GM19372 (cell line): ENCODE measurements at regions not wholly inside any gene's neighbourhood (a gene's known extent, or its start where the extent isn't known, plus 50 kb on each side); places are given as distances from the start of the nearest gene placed in this dataset.

ENCODE experiments used
- ATAC-seq: cut with Tn5 transposase; IDR thresholded peaks from one replicate; pipeline ENCODE4 v1.9.1; 2021; ENCODE audit warnings: mild to moderate bottlenecking, low read depth, moderate library complexity; ENCODE audit not compliant: unreplicated experiment

GRCh38 chr14:44163946-44164345, 343.1 kb downstream of the FSCB start:
- no peak for ATAC-seq

GRCh38 chr14:44162197-44162596, 344.9 kb downstream of the FSCB start:
- ATAC-seq = no peak

- ATAC-seq = no peak
These were observed 352.2 kb downstream of the FSCB start for GRCh38 chr14:44154874-44155273.

- ATAC-seq = no peak
These were observed 352.6 kb downstream of the FSCB start for GRCh38 chr14:44154446-44154845.

GRCh38 chr14:44151130-44151820, 355.8 kb downstream of the FSCB start:
- no peak for ATAC-seq

- no peak for ATAC-seq
These were observed 357.5 kb downstream of the FSCB start for GRCh38 chr14:44149597-44149996.

GRCh38 chr14:44142006-44142405, 365.1 kb downstream of the FSCB start:
- ATAC-seq = no peak

- ATAC-seq = no peak
These were observed 371.1 kb downstream of the FSCB start for GRCh38 chr14:44135972-44136371.

GRCh38 chr14:44131861-44132260, 375.2 kb downstream of the FSCB start:
- ATAC-seq = no peak

GRCh38 chr14:44113769-44114730, 393.0 kb downstream of the FSCB start:
- ATAC-seq = no peak

- no peak for ATAC-seq
These were observed 394.2 kb downstream of the FSCB start for GRCh38 chr14:44112774-44113460.

GRCh38 chr14:44109036-44109435, 398.0 kb downstream of the FSCB start:
- ATAC-seq = no peak

- no peak for ATAC-seq
These were observed 398.5 kb downstream of the FSCB start for GRCh38 chr14:44108601-44109000.

GRCh38 chr14:44107156-44107555, 399.9 kb downstream of the FSCB start:
- ATAC-seq = no peak

- ATAC-seq = no peak
These were observed 407.2 kb downstream of the FSCB start for GRCh38 chr14:44099743-44100488.

GRCh38 chr14:44081146-44081545, 425.9 kb downstream of the FSCB start:
- no peak for ATAC-seq

GRCh38 chr14:44070046-44070445, 437.0 kb downstream of the FSCB start:
- ATAC-seq = no peak

GRCh38 chr14:44053422-44053821, 453.7 kb downstream of the FSCB start:
- no peak for ATAC-seq

GRCh38 chr14:44041700-44042099, 465.4 kb downstream of the FSCB start:
- ATAC-seq = no peak

- no peak for ATAC-seq
These were observed 466.5 kb downstream of the FSCB start for GRCh38 chr14:44040561-44040960.
